Suprapubic skin (tissue), 4 donors: ENCODE measurements at regions not wholly inside any gene's neighbourhood (a gene's known extent, or its start where the extent isn't known, plus 50 kb on each side); places are given as distances from the start of the nearest gene placed in this dataset.

Source experiments
- DNase-seq, 2 donors: peaks; one replicate each; pipeline ENCODE4 v3.0.0-alpha.2; 2019; ENCODE audit warnings: low spot score in 2 of 2
- H3K27ac ChIP-seq: fragments of 200-600 bp; sonication (generic); one replicate; pipeline ENCODE4 v1.5.1; 2019
- H3K27me3 ChIP-seq: fragments of 200-600 bp; sonication (generic); one replicate; pipeline ENCODE4 v1.5.1; 2019
- H3K36me3 ChIP-seq: fragments of 200-600 bp; sonication (generic); one replicate; pipeline ENCODE4 v1.5.1; 2019
- H3K4me1 ChIP-seq: fragments of 200-600 bp; sonication (generic); one replicate; pipeline ENCODE4 v1.5.1; 2019
- H3K4me3 ChIP-seq: fragments of 200-600 bp; sonication (generic); one replicate; pipeline ENCODE4 v1.5.1; 2019; ENCODE audit warnings: mild to moderate bottlenecking
- H3K9me3 ChIP-seq: fragments of 200-600 bp; sonication (generic); one replicate; pipeline ENCODE4 v1.5.1; 2019
- CTCF ChIP-seq, 2 donors: fragments of 200-600 bp in 1 of 2; fragments of 450-650 bp in 1 of 2; sonication (generic) in 1 of 2; IDR thresholded peaks; one replicate each; pipeline ENCODE4 v1.5.1; 2016 to 2019; ENCODE audit warnings: antibody characterized with exemption in 2 of 2, mild to moderate bottlenecking in 1 of 2, moderate library complexity in 1 of 2
- EP300 ChIP-seq: sonication (generic); formaldehyde crosslinking; IDR thresholded peaks from one replicate; pipeline ENCODE4 v1.6.1; 2017; ENCODE audit warnings: antibody characterized with exemption
- POLR2A ChIP-seq, 2 donors: fragments of 450-650 bp; IDR thresholded peaks; one replicate each; pipeline ENCODE4 v1.6.1; 2017; ENCODE audit warnings: antibody characterized with exemption in 2 of 2, mild to moderate bottlenecking in 2 of 2, moderate library complexity in 2 of 2
- POLR2AphosphoS5 ChIP-seq, 3 donors: sonication (generic); formaldehyde crosslinking; IDR thresholded peaks; one replicate each; pipeline ENCODE4 v1.6.1; 2017; ENCODE audit warnings: antibody characterized with exemption in 3 of 3
- WGBS: methylation state at CpG from one replicate; pipeline ENCODE4 v1.1.5; 2018; 5-methylcytosine and 5-hydroxymethylcytosine counted together

GRCh38 chr10:57809961-57810360 is 457.7 kb downstream of the IPMK start:
- WGBS: 92% methylated on average over 1 of the region's 1 CpG
- no peak for DNase-seq
- no peaks in the 10 kb centered on the region for H3K9me3 ChIP-seq
- no peak overlapping the region for H3K27ac ChIP-seq
- no peaks in the 10 kb centered on the region for H3K36me3 ChIP-seq
- H3K27me3 ChIP-seq: no peaks in the 10 kb centered on the region
- no peaks in the 10 kb centered on the region for H3K4me1 ChIP-seq
- TF ChIP-seq POLR2A (IDR thresholded peaks at IDR 0.05) (no peak), CTCF (IDR thresholded peaks at IDR 0.05) (no peak)
- no peak overlapping the region for H3K4me3 ChIP-seq

- DNase-seq: no peak
- Histone ChIP-seq H3K4me3 (no peak overlapping the region), H3K27me3 (no peaks in the 10 kb centered on the region), H3K36me3 (no peaks in the 10 kb centered on the region), H3K9me3 (no peaks in the 10 kb centered on the region), H3K27ac (no peak overlapping the region), H3K4me1 (no peaks in the 10 kb centered on the region)
- WGBS: 81% methylated on average over 5 of the region's 5 CpGs
- TF ChIP-seq POLR2A (IDR thresholded peaks at IDR 0.05) (no peak), CTCF (IDR thresholded peaks at IDR 0.05) (no peak), EP300 (no peak), POLR2AphosphoS5 (IDR thresholded peaks at IDR 0.05) (no peak)
Measured at GRCh38 chr10:57807906-57808305, 459.8 kb downstream of the IPMK start.

- TF ChIP-seq EP300 (no peak), POLR2A (IDR thresholded peaks at IDR 0.05) (no peak), CTCF (IDR thresholded peaks at IDR 0.05) (no peak), POLR2AphosphoS5 (IDR thresholded peaks at IDR 0.05) (no peak)
- Histone ChIP-seq H3K27ac (no peak overlapping the region), H3K36me3 (no peaks in the 10 kb centered on the region), H3K4me1 (no peaks in the 10 kb centered on the region), H3K27me3 (no peaks in the 10 kb centered on the region), H3K4me3 (no peak overlapping the region), H3K9me3 (no peaks in the 10 kb centered on the region)
- 71% methylated on average over 2 of the region's 2 CpGs for WGBS
- no peak for DNase-seq
Measured at GRCh38 chr10:57806675-57807074, 461.0 kb downstream of the IPMK start.

- no peaks in the 10 kb centered on the region for H3K27me3 ChIP-seq
- H3K9me3 ChIP-seq: no peaks in the 10 kb centered on the region
- H3K4me1 ChIP-seq: no peaks in the 10 kb centered on the region
- DNase-seq: no peak
- WGBS: 68% methylated on average over 3 of the region's 3 CpGs
- H3K4me3 ChIP-seq: no peak overlapping the region
- no peak overlapping the region for H3K27ac ChIP-seq
- TF ChIP-seq POLR2A (IDR thresholded peaks at IDR 0.05) (no peak), POLR2AphosphoS5 (IDR thresholded peaks at IDR 0.05) (no peak), CTCF (IDR thresholded peaks at IDR 0.05) (no peak), EP300 (no peak)
- no peaks in the 10 kb centered on the region for H3K36me3 ChIP-seq
Measured at GRCh38 chr10:57799625-57800024, 468.1 kb downstream of the IPMK start.

- DNase-seq: no peak
- Histone ChIP-seq H3K36me3 (no peaks in the 10 kb centered on the region), H3K27ac (no peak overlapping the region), H3K4me1 (no peaks in the 10 kb centered on the region), H3K9me3 (no peaks in the 10 kb centered on the region), H3K4me3 (no peak overlapping the region), H3K27me3 (no peaks in the 10 kb centered on the region)
- WGBS: 25% methylated on average over 3 of the region's 3 CpGs
- TF ChIP-seq CTCF (IDR thresholded peaks at IDR 0.05) (no peak), POLR2A (IDR thresholded peaks at IDR 0.05) (no peak), EP300 (no peak), POLR2AphosphoS5 (IDR thresholded peaks at IDR 0.05) (no peak)
Measured at GRCh38 chr10:57798830-57799229, 468.9 kb downstream of the IPMK start.
